Calu3 (cell line): ENCODE measurements at regions not wholly inside any gene's neighbourhood (a gene's known extent, or its start where the extent isn't known, plus 50 kb on each side); places are given as distances from the start of the nearest gene placed in this dataset.

ENCODE experiments used
- BruUV-seq: library from RNA; stranded (reverse); fragments of 400-500 nt; replicated peaks from 2 replicates; lab custom pipeline; 2021; lab: Mats Ljungman, UMichigan
- CTCF ChIA-PET: fragments of 300-600 bp; sonication (Branson Sonifier 250); formaldehyde crosslinking; loops from one replicate; lab custom pipeline; 2022; ENCODE audit warnings: antibody characterized with exemption; lab: Charles Lee
- DNase-seq: peaks from one replicate; pipeline ENCODE4 v3.0.0; 2022
- H3K27ac Mint-ChIP-seq: one replicate; pipeline ENCODE4 v1.8.0; 2022; ENCODE audit warnings: mixed read lengths; ENCODE audit not compliant: unreplicated experiment
- H3K27me3 Mint-ChIP-seq: one replicate; pipeline ENCODE4 v1.8.0; 2022; ENCODE audit warnings: mixed read lengths; ENCODE audit not compliant: unreplicated experiment
- H3K36me3 Mint-ChIP-seq: one replicate; pipeline ENCODE4 v1.8.0; 2022; ENCODE audit warnings: mild to moderate bottlenecking, moderate library complexity, mixed read lengths; ENCODE audit not compliant: insufficient read depth, unreplicated experiment
- H3K4me1 Mint-ChIP-seq: one replicate; pipeline ENCODE4 v1.8.0; 2022; ENCODE audit warnings: mild to moderate bottlenecking, low read depth, mixed read lengths; ENCODE audit not compliant: unreplicated experiment
- H3K4me3 Mint-ChIP-seq: one replicate; pipeline ENCODE4 v1.8.0; 2022; ENCODE audit warnings: mild to moderate bottlenecking, low read depth, moderate library complexity, mixed read lengths; ENCODE audit not compliant: unreplicated experiment
- H3K9me3 Mint-ChIP-seq: one replicate; pipeline ENCODE4 v1.8.0; 2022; ENCODE audit warnings: low read depth, mixed read lengths; ENCODE audit not compliant: unreplicated experiment
- intact Hi-C: fragments of 100-400 bp; cut with micrococcal nuclease; formaldehyde crosslinking; loops from one replicate; pipeline ENCODE4 v1.10.0; 2022; ENCODE audit not compliant: unreplicated experiment
- TF ChIP-seq, protein P1 (sequence below): fragments of 200-600 bp; IDR thresholded peaks from one replicate; pipeline ENCODE4 v1.8.0; 2022; ENCODE audit warnings: antibody characterized with exemption; ENCODE audit not compliant: unreplicated experiment

DNA sequence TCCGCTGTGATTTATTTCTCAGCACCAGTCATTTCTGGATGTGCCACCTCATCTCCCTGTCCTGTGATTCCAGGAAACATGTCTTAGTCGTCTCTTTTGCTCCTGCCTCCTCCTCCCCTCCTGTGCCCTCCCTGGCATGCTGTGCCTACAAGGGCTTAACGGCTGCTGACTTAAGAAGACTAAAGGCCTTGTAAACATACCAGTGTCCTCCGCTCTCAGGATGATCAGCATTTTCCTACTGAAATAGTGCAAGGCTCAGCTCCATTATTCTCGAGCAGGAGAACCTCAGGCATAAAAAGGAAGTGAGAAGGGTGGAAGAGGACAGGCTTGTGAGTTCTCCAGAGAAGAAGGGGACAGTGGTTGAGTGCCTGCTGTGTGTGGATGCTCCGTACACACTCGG lies 61.6 kb upstream of the RUNX3 start:
- TF ChIP-seq, protein P1, sequence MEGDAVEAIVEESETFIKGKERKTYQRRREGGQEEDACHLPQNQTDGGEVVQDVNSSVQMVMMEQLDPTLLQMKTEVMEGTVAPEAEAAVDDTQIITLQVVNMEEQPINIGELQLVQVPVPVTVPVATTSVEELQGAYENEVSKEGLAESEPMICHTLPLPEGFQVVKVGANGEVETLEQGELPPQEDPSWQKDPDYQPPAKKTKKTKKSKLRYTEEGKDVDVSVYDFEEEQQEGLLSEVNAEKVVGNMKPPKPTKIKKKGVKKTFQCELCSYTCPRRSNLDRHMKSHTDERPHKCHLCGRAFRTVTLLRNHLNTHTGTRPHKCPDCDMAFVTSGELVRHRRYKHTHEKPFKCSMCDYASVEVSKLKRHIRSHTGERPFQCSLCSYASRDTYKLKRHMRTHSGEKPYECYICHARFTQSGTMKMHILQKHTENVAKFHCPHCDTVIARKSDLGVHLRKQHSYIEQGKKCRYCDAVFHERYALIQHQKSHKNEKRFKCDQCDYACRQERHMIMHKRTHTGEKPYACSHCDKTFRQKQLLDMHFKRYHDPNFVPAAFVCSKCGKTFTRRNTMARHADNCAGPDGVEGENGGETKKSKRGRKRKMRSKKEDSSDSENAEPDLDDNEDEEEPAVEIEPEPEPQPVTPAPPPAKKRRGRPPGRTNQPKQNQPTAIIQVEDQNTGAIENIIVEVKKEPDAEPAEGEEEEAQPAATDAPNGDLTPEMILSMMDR: no peak
- peaks cover 6% of the 10 kb centered on the region for H3K9me3 Mint-ChIP-seq
- H3K27ac Mint-ChIP-seq: no peak overlapping the region
- BruUV-seq: no TSS peak
- peaks cover 75% of the 10 kb centered on the region for H3K27me3 Mint-ChIP-seq
- H3K36me3 Mint-ChIP-seq: no peaks in the 10 kb centered on the region
- no peak overlapping the region for H3K4me3 Mint-ChIP-seq
- intact Hi-C loops: no loop called here
- no peaks in the 10 kb centered on the region for H3K4me1 Mint-ChIP-seq
- DNase-seq: no peak
- CTCF ChIA-PET: no interaction called here

DNA sequence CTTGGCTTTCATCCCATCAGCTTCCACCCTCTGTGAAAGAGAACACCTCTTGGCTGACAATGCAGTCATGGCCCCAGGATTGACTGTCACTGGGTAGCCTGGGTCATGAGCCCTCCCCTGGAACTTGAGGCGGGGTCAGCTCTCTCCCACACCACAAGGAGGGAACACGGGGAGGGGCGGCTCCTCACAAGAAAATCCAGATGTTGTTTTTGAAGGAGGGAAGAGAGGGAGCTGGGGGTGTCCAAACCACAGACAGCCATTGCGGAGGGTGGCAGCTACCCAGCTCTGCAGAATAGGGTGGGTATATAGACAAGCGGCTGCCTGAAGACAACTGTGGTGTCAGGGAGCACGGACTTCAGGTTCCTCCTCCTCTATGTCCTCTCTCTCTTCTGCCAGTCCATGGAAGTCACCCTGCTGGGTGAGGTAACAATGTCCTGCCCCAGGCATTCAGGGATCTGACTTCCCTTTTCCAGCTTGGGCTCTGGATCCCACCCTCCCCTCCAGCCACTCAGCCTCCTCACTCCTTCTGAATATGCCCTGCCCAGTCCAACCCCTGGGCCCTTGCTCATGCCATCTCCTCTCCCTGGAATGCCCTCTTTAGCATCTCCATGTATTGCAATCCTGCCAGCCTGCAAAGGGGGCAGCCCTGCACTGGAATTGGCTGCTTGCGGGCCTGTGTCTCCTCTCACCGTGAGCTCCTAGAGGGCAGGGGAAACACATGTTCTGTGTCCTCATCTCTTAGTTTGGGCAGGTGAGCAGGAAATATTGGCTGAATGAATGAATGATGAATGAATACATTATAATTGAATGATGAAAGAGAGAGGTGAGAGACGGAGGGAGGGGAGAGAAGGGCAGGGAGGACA lies 60.9 kb upstream of the RUNX3 start:
- TF ChIP-seq, protein P1: no peak
- no peak for DNase-seq
- Mint-ChIP-seq H3K27me3 (peaks cover 78% of the 10 kb centered on the region), H3K4me3 (no peak overlapping the region), H3K9me3 (peaks cover 6% of the 10 kb centered on the region), H3K27ac (no peak overlapping the region), H3K36me3 (no peaks in the 10 kb centered on the region), H3K4me1 (no peaks in the 10 kb centered on the region)
- CTCF ChIA-PET: no interaction called here
- no TSS peak for BruUV-seq
- intact Hi-C loops: no loop called here

DNA sequence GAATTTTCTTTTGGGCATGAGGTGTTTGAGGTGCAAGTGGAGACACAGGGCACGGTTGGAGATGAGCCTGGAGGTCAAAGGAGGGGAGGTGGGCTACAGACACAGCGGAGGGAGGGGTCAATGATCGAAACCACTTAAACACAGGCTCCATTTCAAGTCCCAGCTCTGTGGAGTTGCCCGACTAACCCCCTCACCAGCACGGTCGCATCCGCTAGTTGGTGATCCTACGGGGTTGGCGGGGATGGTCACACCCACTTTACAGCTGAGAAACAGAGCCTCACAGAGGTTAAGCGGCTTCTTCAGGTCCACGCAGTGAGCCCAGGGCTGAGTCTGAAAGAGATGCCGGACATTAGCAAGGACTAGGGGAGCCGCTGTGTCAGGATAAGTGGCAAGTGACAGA lies 60.1 kb upstream of the RUNX3 start:
- Mint-ChIP-seq H3K27ac (no peak overlapping the region), H3K27me3 (peaks cover 78% of the 10 kb centered on the region), H3K36me3 (no peaks in the 10 kb centered on the region), H3K9me3 (peaks cover 6% of the 10 kb centered on the region), H3K4me1 (no peaks in the 10 kb centered on the region), H3K4me3 (no peak overlapping the region)
- TF ChIP-seq, protein P1: no peak
- DNase-seq: no peak
- CTCF ChIA-PET: no interaction called here
- intact Hi-C loops: no loop called here
- BruUV-seq: no TSS peak

DNA sequence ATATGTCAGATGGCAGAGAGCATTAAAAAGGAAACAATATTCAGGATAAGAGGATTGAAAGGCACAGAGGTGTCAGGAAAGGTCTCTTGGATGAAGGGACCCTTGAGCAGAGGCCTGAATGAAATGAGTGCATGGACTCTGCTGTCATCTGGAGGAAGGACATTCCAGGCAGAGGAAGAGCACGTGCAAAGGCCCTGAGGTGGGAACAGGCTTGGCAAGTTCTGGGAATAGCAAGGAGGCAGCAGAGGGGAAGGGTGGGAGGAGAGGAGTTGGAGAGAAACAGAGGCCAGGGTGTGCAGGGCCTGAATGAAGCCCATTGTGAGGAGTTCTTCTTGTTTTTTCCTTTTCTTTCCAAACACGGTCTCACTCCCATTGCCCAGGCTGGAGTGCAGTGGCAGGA lies 59.0 kb upstream of the RUNX3 start:
- no peaks in the 10 kb centered on the region for H3K36me3 Mint-ChIP-seq
- CTCF ChIA-PET: interaction anchor here (0.6 to 1.5 kb wide), 2 partner anchors 8 to 22 kb away, joined by 3 read pairs; no protein-coding TSS in a partner anchor
- intact Hi-C loops: no loop called here
- H3K4me1 Mint-ChIP-seq: no peaks in the 10 kb centered on the region
- H3K27ac Mint-ChIP-seq: no peak overlapping the region
- no peak for DNase-seq
- H3K9me3 Mint-ChIP-seq: peaks cover 6% of the 10 kb centered on the region
- TF ChIP-seq, protein P1: no peak
- BruUV-seq: no TSS peak
- peaks cover 89% of the 10 kb centered on the region for H3K27me3 Mint-ChIP-seq
- H3K4me3 Mint-ChIP-seq: no peak overlapping the region
